ENCODE measurements at regions not wholly inside any gene's neighbourhood (a gene's known extent, or its start where the extent isn't known, plus 50 kb on each side); places are given as distances from the start of the nearest gene placed in this dataset.

DNA sequence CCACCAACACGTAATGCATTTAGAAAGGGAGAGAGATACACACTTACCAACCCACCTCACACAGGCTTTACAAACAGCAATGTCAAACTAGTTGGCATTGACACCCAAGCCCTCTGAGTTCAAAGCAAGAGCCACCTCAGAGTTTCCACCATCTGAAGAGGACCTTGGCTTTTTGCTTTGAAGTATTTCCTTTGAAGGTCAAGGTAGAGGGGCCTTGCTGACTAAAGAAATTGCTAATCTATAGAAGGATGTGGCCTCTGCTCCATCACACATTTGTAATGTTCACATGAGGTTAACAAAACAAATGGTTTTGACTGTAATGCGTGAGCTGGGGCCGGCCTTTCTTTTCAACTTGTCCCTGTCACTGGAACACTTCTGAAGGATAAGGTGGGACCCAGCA, 117.7 kb downstream of the POLR2M start:
- no peak for DNase-seq

DNA sequence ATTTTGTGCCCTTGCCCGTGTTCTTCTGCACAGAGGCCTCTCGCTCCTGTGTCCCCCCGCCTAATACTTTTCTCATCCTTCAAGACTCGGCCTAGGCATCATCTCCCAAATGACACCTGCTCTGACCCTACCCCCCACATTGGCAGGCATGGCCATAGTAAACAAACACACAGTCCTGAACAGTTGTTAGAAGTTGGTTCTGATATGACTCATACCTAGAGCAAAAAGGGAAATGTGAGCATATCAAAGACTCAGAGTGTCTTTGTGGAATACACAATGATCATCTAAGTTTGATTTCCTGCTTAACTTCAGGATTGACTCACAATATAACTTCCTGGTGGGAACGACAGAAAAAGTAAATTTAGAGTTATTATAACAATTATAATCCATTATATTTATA, 120.5 kb downstream of the POLR2M start:
- DNase-seq, result no peak

DNA sequence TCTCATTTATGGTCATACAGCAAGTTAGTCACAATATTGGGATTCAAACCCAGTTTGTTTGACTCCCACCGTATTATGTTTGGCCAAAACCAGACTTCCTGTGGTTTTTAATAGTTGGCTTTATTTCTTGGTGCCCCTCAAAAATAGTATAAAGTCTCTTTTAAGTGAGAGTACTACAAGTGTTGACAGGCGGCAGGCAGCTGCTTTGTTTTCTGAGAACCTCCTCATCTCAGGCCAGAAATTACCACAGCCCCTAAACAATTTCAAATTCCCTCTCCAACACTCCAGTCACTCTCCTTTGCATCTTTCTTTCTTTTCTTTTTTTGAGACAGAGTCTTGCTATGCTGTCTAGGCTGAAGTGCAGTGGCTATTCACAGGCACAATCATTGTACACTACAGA, 121.5 kb downstream of the POLR2M start:
- DNase-seq, result no peak

DNA sequence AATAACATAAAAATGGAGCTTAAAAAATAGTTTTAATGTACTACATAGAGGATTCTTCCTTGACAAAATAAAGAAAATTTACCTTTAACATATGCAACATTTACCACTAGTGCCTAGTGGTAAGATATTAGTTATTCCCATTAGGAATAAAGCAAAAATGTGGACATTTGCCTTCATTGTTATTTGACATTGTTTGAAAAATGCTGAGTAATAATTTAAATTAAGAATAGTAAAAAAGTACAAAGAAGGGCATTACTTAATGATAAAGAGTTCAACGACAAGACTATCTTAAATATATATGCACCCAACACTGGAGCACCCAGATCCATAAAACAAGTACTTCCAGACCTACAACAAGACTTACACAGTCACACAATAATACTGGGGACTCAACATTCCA, 125.7 kb downstream of the POLR2M start:
- no peak for DNase-seq

DNA sequence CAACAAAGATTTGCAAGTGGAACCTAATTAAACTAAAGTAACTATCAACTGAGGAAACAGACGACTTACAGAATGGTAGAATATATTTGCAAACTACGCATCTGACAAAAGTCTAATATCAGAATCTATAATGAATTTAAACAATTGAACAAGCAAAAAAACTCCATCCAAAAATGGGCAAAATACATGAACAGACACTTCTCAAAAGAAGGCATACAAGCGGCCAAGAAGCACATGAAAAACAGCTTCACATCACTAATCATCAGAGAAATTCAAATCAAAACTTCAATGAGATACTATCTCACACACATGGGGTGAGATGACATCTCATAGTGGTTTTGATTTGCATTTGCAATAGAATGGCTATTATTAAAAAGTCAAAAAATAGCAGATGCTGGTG, 128.6 kb downstream of the POLR2M start:
- no peak for DNase-seq

DNA sequence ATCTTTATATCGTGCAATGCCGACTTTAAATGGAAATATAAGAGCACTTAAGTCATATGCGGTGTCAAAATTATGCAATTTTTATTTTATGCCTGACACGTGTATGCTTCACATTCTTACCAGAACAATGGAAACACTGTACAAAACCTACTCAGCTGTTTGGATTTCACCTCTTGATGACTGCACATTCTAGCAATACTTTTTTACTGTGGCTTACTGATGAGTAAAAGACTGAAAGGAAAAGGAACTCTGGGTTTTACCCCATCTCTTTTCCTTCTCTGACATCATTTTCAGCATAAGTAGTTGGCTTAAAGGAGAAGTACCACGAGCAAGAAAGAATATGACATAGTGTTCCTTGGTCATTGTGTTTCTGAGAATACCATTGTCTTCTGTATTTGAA, 142.8 kb downstream of the POLR2M start:
- no peak for DNase-seq

DNA sequence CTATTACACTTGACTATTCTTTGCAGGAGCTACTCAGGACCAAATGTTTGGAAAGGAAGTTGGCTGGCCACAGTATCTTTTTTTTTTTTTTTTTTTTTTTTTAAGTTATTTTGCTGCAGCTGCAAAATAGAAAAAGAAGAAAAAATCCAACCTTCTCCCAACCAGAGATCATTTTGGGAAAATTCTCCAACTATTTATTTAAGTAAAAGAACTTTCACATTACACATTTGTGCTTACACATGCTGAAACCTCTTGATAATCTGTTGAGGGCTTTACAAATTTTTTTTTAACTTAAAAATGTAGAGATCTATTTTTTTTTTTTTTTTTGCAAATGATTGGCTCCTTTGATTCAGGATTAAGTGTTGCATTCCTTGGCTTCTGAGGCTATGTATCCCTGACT, 148.0 kb downstream of the POLR2M start:
- no peak for DNase-seq

DNA sequence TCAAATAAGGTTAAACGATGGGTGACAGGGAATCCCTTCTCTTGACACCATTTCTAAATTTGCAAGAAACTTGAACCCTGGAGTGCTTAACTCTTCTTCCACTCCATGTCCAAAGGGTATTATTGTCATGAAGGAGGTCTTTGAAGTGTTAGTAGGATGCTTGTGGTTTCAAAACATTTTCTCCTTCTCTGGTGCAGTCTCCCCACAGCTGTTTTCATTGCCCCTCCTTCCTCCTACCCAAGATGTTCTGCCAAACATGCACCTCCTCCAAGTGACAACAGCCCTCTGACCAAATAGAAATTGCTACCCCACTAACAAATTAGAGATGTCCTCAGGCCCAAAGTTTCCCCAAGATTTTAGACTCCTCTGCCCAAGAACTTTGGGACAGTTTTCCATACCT, 151.4 kb downstream of the POLR2M start:
- DNase-seq, result no peak

DNA sequence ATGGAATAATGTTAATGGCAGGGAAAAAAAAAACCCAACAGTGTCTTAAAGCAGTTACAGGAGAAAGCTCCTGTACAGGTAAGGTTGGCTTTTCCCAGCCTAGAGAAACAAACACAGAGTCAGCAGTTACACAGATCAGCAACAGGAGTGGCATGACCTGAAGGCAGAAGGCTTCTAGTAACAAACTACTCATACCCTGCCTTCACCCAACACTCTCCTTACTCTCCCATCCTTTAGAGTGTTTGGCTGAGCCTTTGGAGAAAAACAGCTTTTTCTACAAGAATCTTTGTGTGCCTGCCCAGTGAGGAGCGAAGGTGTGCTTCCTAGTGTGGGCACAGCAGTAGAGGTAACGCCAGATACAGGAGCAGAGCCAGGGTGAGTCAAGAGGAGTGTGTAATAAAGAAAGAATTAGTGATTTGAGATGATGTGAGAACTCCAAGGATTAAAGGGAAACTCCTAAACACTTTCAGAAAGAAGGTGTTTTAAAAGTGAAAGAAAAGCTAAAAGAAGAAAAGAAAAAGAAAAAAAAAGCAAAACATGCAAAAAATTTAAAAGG, 152.7 kb downstream of the POLR2M start:
- DNase-seq, result no peak

DNA sequence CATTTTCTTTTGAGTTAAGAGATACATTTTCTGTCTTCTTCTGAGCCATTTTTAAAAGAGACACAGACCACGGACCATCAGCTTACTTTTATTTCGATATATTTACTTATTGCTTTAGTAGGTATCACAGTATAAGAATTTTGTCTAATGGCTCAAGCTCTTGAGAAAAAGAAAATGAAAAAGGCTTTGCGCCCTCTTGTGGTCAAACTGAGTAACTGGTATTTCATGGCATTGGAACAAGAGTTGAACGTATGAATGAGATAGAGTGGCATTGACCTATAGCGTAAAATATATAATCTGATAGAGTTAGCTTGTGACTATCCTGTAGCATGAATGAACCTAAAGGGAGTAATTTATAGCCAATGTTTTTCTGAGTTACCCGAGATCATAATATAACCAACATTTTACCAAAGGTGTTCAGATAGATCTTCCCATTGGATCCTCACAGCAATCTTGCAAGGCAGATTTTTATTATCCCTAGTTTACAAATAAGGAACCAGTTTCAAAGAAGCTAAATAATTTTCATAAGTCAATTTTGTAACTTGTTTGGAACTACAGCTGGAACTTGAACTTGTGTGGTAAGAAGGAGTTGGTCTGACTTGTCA, 154.6 kb downstream of the POLR2M start:
- DNase-seq, result peak; percentile 23 to 74

DNA sequence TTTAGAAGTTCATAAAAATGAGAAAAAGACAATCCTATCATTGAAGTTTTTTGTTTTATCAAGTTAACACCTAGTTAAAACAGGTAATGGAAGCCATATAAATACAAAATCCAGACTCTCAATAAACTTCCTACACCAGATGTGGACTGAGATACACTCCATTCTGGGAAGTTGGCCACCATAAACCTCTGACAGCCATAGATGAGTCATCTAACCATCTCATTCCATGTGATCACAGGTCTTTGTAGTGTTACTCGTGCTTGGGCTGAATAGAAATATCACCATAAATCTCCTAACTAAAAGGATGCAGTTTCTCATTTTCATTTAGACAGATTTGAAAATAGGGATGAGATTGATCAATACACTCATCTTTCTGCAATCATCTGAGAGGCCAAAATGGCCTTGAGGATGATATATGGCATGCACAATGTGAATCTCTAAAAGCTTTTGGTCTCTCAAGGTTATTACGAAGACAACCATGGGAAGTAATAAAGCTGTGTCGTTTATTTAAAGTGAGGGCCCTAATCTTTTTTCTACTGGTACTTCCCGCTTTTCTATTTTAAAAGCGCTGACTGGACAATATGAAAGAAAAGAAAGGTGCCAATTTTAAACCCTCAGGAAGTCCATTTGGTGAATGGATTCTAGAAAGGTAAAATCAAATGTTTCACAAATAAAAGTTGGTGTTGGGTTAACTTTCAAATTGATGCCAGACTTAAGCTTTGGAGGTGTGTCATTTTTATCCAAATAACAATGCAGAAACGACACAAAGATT, 155.5 kb downstream of the POLR2M start:
- DNase-seq, result no peak

DNA sequence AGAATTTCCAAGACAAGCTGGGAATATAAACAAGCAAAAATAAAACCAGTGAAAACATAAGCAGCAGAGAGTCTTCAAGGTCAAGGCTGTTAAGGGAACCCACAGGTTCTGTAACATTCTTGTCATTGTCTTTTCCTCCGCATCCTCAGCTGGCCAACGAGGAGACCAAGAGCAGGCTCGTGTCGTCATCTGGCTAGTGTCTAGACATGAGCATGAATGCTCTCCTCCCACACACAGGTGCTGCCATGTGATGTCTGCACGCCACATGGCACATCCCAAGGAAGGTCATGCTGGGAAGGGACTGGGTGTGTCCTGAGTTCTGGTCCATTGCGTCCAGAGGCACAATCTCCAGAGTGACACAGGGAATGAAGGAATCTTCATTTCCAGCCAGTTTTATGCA, 156.2 kb downstream of the POLR2M start:
- DNase-seq, result no peak

DNA sequence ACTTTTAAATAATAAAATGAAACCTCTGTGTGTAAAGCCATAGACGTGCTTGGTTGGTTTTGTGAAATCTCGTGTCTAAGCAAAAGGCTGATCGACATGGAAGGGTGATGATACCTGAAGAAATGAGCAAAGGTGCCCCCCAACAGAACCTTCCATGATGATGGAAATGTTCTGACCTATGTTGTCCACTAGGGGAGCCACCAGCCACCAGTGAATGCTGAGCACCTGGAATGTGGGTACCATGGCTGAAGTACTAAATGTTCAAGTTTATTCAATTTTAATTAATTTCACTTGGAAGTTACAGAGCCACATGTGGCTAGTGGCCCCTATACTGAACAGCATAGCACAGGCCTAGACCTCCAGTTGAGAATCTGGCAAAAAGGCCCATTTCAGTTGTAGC, 158.8 kb downstream of the POLR2M start:
- DNase-seq, result peak in 1 of 2 experiments; percentile 20

DNA sequence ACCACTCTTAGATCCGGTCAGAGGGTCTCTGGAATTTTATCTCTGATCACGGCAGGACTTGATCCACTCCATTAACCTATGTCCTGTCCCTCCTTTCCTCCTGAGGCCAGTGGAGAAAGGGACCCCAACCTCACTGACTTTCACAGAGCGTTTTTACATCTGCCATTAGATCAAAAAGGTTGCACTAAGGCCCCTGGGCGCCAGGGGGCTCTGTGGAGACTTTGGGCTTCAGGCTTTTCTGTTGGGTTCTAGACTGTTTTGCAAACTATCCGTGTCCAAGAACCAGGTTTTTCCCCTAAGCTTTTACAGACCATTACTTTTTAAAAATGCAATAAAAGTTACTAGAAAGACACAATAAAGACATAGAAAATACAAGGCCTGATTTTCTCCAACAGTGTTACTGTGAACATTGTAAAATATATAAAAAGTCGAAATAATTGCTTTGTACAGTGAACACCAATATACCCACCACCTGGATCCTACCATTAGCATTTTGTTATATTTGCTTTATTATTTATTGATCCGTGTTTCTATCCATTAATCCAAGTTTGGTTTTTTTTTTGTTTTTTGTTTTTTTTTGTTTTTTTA, 159.7 kb downstream of the POLR2M start:
- DNase-seq, result peak; percentile 37 to 82

DNA sequence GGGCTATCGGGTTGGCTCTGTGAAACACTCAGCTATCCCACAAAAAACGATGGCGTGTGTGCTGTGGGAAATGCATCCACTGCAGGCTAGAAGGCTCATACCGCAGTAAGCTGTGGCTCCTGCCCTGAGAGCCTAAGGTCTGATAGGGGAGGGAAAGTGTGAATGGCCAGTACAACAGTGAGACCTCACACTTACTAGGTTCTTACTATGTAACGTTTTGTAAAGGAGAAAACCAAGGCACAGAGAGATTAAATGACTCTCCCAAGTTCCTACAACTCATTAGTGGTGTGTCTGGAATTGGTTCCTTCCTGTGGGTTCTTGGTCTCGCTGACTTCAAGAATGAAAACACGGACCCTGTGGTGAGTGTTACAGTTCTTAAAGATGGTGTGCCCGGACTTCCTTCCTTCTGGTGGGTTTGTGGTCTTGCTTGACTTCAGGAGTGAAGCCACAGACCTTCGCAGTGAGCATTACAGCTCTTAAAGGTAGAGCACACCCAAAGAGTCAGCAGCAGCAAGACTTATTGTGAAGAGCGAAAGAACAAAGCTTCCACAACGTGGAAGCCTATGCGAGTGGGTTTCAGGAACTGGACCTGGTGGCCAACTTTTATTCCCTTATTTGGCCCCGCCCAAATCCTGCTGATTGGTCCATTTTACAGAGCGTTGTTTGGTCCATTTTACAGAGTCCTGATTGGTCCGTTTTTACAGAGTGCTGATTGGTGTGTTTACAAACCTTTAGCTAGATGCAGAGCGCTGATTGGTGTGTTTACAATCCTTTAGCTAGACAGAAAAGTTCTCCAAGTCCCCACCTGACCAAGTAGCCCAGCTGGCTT, 161.7 kb downstream of the POLR2M start:
- no peak for DNase-seq

DNA sequence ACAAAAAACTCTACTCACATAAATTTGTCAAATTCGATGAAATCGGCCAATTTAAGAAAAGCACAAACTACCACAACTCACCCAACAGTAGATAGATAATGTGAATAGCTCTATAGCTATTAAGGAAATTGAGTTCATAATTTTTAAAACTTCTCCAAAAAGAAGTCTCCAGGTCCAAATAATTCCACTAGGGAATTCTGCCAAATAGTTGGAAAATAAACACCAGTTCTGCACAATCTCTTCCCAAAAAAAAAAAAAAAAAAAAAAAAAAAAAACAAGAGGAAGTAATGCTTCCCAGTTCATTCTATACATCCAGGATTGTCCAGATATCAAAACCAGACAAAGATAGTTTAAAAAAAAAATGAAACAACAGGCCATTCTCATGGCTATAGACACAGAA, 164.2 kb downstream of the POLR2M start:
- DNase-seq, result no peak

DNA sequence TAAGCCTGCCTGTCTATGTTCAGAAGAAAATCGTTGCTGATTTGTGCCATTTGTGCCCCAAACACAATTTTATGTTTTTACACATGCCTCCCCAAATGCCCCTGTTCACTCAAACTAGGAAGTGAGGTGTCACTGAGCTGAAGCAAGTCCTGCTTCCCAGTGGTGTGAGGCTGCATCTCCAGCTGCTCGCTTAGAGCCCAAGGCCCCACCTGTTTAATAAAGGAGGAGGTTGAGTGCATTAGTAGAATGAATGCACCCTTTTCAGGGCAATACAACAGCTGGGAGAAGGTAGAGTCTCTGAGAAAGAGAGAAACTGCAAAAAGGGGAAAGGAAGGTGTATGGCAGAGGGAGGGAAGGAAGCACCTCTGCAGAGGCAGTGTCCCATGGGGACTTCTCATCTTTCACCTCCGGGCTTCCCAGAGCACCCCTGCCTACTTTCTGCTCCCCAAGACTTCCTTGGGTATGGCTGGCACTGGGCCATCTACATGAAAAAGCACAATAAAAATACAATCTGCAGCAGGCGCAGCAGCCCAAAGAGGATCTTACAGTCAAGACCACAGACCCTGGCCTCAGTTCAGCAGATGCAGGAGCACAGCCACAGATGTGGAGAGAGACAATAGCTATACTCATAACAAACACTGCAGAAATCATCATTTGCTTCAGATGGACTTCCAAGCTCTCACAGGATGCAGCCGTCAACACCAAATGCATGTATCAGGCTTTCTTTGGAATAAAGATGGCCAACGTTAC, 165.9 kb downstream of the POLR2M start:
- DNase-seq, result no peak

DNA sequence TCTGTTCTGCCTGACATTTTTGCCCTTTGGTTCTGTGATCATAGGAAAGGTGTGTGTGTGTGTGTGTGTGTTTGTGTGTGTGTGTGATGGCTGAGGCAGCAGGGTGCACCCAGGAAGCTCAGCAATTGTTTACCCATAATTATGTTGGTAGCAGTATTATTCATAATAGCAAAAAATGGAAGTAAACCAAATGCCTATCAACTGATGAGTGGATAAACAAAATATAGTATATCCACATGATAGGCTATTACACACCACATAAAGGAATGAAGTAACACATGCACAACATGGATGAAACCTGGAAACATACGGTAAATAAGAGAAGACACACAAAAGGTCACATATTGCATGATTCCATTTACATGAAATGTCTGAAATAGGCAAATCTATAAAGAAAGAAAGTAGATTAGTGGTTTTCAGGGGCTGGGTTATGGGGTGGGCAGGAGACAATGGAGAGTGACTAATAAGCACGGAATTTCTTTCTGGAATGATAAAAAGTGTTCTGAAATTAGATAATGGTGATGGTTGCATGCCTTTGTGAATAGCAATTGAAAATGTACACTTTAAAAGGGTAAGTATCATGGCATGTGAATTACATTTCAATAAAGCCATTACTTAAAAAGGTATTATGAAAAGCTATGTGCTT, 167.2 kb downstream of the POLR2M start:
- no peak for DNase-seq

DNA sequence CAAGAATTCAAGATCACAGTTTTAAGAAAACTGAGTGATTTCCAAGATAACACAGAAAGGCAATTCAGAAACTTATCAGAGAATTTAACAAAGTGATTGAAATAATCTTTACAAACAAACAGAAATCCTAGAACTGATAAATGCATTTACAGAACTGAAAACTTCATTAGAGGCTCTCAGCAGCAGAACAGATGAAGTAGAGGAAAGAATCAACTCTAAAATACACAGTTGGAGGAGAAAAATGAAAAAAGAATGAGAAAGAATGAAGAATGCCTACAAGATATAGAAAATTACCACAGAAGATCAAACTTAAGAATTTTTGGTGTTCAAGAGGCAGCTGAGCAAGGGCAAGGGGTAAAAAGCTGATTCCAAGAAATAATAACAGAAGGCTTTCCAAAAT, 168.8 kb downstream of the POLR2M start:
- DNase-seq, result no peak

DNA sequence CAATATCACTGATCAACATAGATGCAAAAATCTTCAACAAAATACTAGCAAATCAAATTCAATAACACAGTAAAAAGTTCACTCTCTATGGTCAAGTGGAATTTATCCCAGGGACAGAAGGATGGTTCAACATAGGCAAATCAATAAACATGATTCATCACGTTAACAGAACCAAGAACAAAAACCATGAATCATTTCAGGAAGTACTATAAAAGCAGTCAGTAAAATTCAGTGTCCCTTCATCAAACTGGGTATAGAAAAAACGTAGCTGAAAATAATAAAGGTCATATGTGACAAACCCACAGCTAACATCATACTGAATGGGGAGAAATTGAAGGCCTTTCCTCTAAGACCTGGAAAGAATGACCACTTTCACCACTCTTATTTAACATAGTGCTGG, 172.1 kb downstream of the POLR2M start:
- no peak for DNase-seq

DNA sequence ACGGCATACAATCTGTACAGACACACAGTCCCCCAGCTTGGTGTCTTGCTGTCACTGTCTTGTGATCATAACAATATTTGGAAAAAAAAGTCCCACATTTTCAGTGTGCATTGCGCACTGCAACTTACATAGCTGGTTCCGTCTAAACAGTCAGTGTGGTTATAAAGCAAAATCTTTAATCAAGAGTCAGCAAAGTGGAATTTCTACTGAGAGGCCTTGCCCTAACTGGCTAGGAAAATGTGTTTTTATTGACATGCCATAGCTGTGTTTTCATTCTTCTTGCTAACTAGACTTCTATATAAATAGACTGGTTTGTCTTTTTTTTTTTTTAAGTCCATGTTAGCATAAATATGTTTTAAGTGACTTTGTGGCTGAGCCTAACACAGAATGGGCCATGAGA, 174.8 kb downstream of the POLR2M start:
- no peak for DNase-seq

DNA sequence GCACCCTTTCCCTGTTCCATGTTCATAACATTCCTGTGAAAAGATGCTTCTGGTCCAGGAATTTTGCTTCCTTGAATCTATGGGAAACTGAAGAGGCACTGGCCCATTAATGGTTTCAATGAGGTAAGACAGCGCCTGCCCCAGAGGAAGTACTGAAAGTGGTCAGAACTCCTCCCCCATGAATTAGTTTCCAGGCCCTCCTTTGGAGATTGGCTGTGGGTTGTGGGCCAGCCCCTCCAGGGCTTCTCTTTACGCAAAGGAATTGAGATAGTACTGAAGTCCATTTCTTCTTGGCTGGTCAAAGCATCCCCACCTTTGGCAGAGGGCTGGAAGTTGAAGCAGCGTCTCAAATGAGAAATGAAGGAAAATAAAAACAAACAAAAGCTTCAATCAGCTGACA, 175.5 kb downstream of the POLR2M start:
- no peak for DNase-seq

All from NCI-H526 (cell line).